GM12878 (cell line): ENCODE measurements at regions not wholly inside any gene's neighbourhood (a gene's known extent, or its start where the extent isn't known, plus 50 kb on each side); places are given as distances from the start of the nearest gene placed in this dataset.

Source experiments
- ATAC-seq: fragments of 200-7000 bp; cut with Tn5 transposase; 3 replicates; pipeline ENCODE4 v1.9.1; 2020; ENCODE audit warnings: mild to moderate bottlenecking, moderate library complexity
- BruUV-seq: library from RNA; stranded (reverse); fragments of 400-500 nt; replicated peaks from 2 replicates; lab custom pipeline; 2021; lab: Mats Ljungman, UMichigan
- CTCF ChIA-PET: fragments of 300-600 bp; sonication (Branson Sonifier 250); formaldehyde crosslinking; extraction: SDS; loops from one replicate; lab custom pipeline; 2021; ENCODE audit warnings: inconsistent platforms; lab: Yijun Ruan, JAX
- POLR2A ChIA-PET: fragments of 350-600 bp; formaldehyde crosslinking; extraction: SDS; loops from one replicate; lab custom pipeline; 2021; ENCODE audit warnings: inconsistent platforms; lab: Charles Lee
- RAD21 ChIA-PET: fragments of 300-600 bp; sonication (Branson Sonifier 250); formaldehyde crosslinking; loops from one replicate; lab custom pipeline; 2023; ENCODE audit warnings: antibody characterized with exemption; ENCODE audit not compliant: unreplicated experiment; lab: Charles Lee
- SMC1A ChIA-PET: fragments of 300-600 bp; sonication (Branson Sonifier 250); formaldehyde crosslinking; loops from one replicate; lab custom pipeline; 2023; ENCODE audit not compliant: unreplicated experiment, uncharacterized antibody; lab: Charles Lee
- DNase-seq: peaks from one replicate; pipeline ENCODE4 v3.0.0-alpha.2; 2011; ENCODE audit warnings: low read depth, low spot score
- FAIRE-seq: peaks from 3 replicates; lab custom pipeline; 2011; peaks lifted over from hg19 to GRCh38; lab: Jason Lieb, UNC
- H2AFZ ChIP-seq: 2 replicates; pipeline ENCODE4 v1.6.0; 2011; ENCODE audit warnings: low read depth, low read length, control low read depth; ENCODE audit not compliant: control insufficient read depth
- H3K27ac ChIP-seq: 2 replicates; pipeline ENCODE4 v1.5.1; 2011; ENCODE audit warnings: control low read depth; ENCODE audit not compliant: control insufficient read depth, insufficient read depth
- H3K27me3 ChIP-seq, 2 experiments: replicated peaks in 1 of 2; 2 replicates each; pipeline versions ENCODE4 v1.6.0 to v1.6.1; 2011; ENCODE audit warnings: low read length in 1 of 2; ENCODE audit not compliant: control insufficient read depth in 2 of 2, insufficient read depth in 2 of 2
- H3K36me3 ChIP-seq, 2 experiments: 2 replicates each; pipeline ENCODE4 v1.5.1; 2011; ENCODE audit warnings: low read length in 1 of 2; ENCODE audit not compliant: control insufficient read depth in 2 of 2, insufficient read depth in 2 of 2
- H3K4me1 ChIP-seq: 2 replicates; pipeline ENCODE4 v1.6.1; 2011; ENCODE audit warnings: mild to moderate bottlenecking, low read length, moderate library complexity, mixed read lengths; ENCODE audit not compliant: control insufficient read depth, insufficient read depth
- H3K4me2 ChIP-seq: 2 replicates; pipeline ENCODE4 v1.6.0; 2011; ENCODE audit warnings: control low read depth; ENCODE audit not compliant: control insufficient read depth, insufficient read depth
- H3K4me3 ChIP-seq: fragments of 200-600 bp; sonication (generic); 2 replicates; pipeline ENCODE4 v1.5.1; 2016
- H3K79me2 ChIP-seq: 2 replicates; pipeline ENCODE4 v1.6.0; 2011; ENCODE audit warnings: low read length; ENCODE audit not compliant: control insufficient read depth, insufficient read depth
- H3K9ac ChIP-seq: 2 replicates; pipeline ENCODE4 v1.8.0; 2011; ENCODE audit warnings: low read length, control low read depth, mixed read lengths; ENCODE audit not compliant: control insufficient read depth, insufficient read depth
- H3K9me3 ChIP-seq: replicated peaks from 3 replicates; pipeline ENCODE4 v1.5.1; 2011; ENCODE audit warnings: mild to moderate bottlenecking, low read length; ENCODE audit not compliant: control insufficient read depth, insufficient read depth
- H4K20me1 ChIP-seq: 2 replicates; pipeline ENCODE4 v1.6.0; 2011; ENCODE audit not compliant: control insufficient read depth, insufficient read depth
- ATF7 ChIP-seq: fragments of 450-650 bp; IDR thresholded peaks from 2 replicates; pipeline ENCODE4 v1.6.1; 2016; ENCODE audit warnings: low read depth, mild to moderate bottlenecking
- BRCA1 ChIP-seq: IDR thresholded peaks from 2 replicates; pipeline ENCODE4 v1.6.1; 2011; ENCODE audit warnings: low read depth, low read length, improper control_type of control experiment
- CHD1 ChIP-seq: IDR thresholded peaks from 2 replicates; pipeline ENCODE4 v1.6.1; 2012; ENCODE audit warnings: low read depth, low read length, improper control_type of control experiment
- CUX1 ChIP-seq: IDR thresholded peaks from 2 replicates; pipeline ENCODE4 v1.6.1; 2012; ENCODE audit warnings: improper control_type of control experiment, low read depth, low read length; ENCODE audit not compliant: insufficient replicate concordance
- MTA2 ChIP-seq: fragments of 450-650 bp; IDR thresholded peaks from 2 replicates; pipeline ENCODE4 v1.6.1; 2016; ENCODE audit warnings: low read depth, mild to moderate bottlenecking, moderate library complexity
- MYB ChIP-seq: fragments of 150-350 bp; IDR thresholded peaks from 2 replicates; pipeline ENCODE4 v1.6.1; 2014; ENCODE audit warnings: mild to moderate bottlenecking, low read depth, low read length, borderline replicate concordance
- NFXL1 ChIP-seq: fragments of 450-650 bp; IDR thresholded peaks from 2 replicates; pipeline ENCODE4 v1.6.1; 2017; ENCODE audit warnings: antibody characterized with exemption, mild to moderate bottlenecking, borderline replicate concordance
- PAX5 ChIP-seq: IDR thresholded peaks from 2 replicates; pipeline ENCODE4 v1.6.1; 2011; ENCODE audit warnings: low read depth, low read length, borderline replicate concordance
- RCOR1 ChIP-seq: conservative IDR thresholded peaks from 2 replicates; pipeline ENCODE4 v1.6.1; 2012; ENCODE audit warnings: low read depth, low read length, improper control_type of control experiment
- RFX5 ChIP-seq: IDR thresholded peaks from 2 replicates; pipeline ENCODE4 v1.6.1; 2011; ENCODE audit warnings: low read depth, low read length, improper control_type of control experiment
- SRF ChIP-seq, 2 experiments: IDR thresholded peaks; 2 replicates each; pipeline ENCODE4 v1.6.1; 2011; ENCODE audit warnings: low read depth in 2 of 2, low read length in 2 of 2, mild to moderate bottlenecking in 1 of 2, moderate library complexity in 1 of 2
- ZNF592 ChIP-seq: fragments of 450-650 bp; IDR thresholded peaks from 2 replicates; pipeline ENCODE4 v1.6.1; 2017; ENCODE audit warnings: mild to moderate bottlenecking, moderate library complexity
- ZNF622 ChIP-seq: fragments of 450-650 bp; IDR thresholded peaks from 2 replicates; pipeline ENCODE4 v1.6.1; 2017; ENCODE audit warnings: mild to moderate bottlenecking, inconsistent platforms
- in situ Hi-C: fragments of 300-500 bp; cut with MboI; formaldehyde crosslinking; loops from 9 replicates; pipeline ENCODE4 v1.14.3; 2018; ENCODE audit warnings: mixed read lengths
- intact Hi-C: fragments of 100-400 bp; cut with micrococcal nuclease; formaldehyde crosslinking; loops from one replicate; pipeline ENCODE4 v1.14.2; 2022; ENCODE audit not compliant: unreplicated experiment
- TF ChIP-seq, protein P1 (sequence below): IDR thresholded peaks from 2 replicates; pipeline ENCODE4 v1.6.1; 2012; ENCODE audit warnings: low read depth, low read length, improper control_type of control experiment

- TF ChIP-seq PAX5 (no peak), RFX5 (no peak), RCOR1 (no peak), MYB (no peak), ZNF592 (no peak), CUX1 (no peak), ZNF622 (no peak), NFXL1 (no peak), CHD1 (no peak), ATF7 (no peak), SRF (IDR thresholded peaks at IDR 0.05; ENCODE audit: low read depth in 2 of 2, low read length in 2 of 2) (no peak), BRCA1 (no peak), MTA2 (no peak)
- TF ChIP-seq, protein P1, sequence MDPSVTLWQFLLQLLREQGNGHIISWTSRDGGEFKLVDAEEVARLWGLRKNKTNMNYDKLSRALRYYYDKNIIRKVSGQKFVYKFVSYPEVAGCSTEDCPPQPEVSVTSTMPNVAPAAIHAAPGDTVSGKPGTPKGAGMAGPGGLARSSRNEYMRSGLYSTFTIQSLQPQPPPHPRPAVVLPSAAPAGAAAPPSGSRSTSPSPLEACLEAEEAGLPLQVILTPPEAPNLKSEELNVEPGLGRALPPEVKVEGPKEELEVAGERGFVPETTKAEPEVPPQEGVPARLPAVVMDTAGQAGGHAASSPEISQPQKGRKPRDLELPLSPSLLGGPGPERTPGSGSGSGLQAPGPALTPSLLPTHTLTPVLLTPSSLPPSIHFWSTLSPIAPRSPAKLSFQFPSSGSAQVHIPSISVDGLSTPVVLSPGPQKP = no peak
- H3K36me3 ChIP-seq = no peaks in the 10 kb centered on the region
- no TSS peak for BruUV-seq
- no peak overlapping the region for H3K9ac ChIP-seq
- H3K4me3 ChIP-seq = no peak overlapping the region
- no peaks in the 10 kb centered on the region; a peak in 1 of 4 replicates for H3K27me3 ChIP-seq
- no peak overlapping the region for H3K4me2 ChIP-seq
- intact Hi-C loops (no loop called here), in situ Hi-C loops (no loop called here)
- H4K20me1 ChIP-seq = no peaks in the 10 kb centered on the region
- H3K4me1 ChIP-seq = no peaks in the 10 kb centered on the region
- CTCF ChIA-PET = no interaction called here
- POLR2A ChIA-PET = no interaction called here
- DNase-seq (no peak), ATAC-seq (no peak; the same call in 2 of the 3 replicates), FAIRE-seq (no peak)
- RAD21 ChIA-PET = no interaction called here
- H2AFZ ChIP-seq = no peak overlapping the region
- SMC1A ChIA-PET = no interaction called here
- H3K9me3 ChIP-seq = no peaks in the 10 kb centered on the region
- H3K27ac ChIP-seq = no peak overlapping the region
- H3K79me2 ChIP-seq = no peaks in the 10 kb centered on the region
Observed at GRCh38 chr18:68555879-68556301, 159.0 kb downstream of the TMX3 start.
